H9 (cell line): ENCODE measurements at regions not wholly inside any gene's neighbourhood (a gene's known extent, or its start where the extent isn't known, plus 50 kb on each side); places are given as distances from the start of the nearest gene placed in this dataset.

Experiments used
- DNase-seq: peaks from one replicate; pipeline ENCODE4 v3.0.0-alpha.2; 2017
- H2AFZ ChIP-seq: one replicate; pipeline ENCODE4 v1.6.1; 2013; ENCODE audit warnings: mild to moderate bottlenecking, low read length, control low read depth, moderate library complexity
- H2AK5ac ChIP-seq: 2 replicates; pipeline ENCODE4 v1.6.1; 2013; ENCODE audit warnings: low read length, control low read depth, mixed read lengths; ENCODE audit not compliant: insufficient read length
- H2BK120ac ChIP-seq: one replicate; pipeline ENCODE4 v1.6.1; 2013; ENCODE audit warnings: low read depth, mild to moderate bottlenecking, low read length, control low read depth, inconsistent platforms; ENCODE audit not compliant: poor library complexity, severe bottlenecking
- H2BK12ac ChIP-seq: 2 replicates; pipeline ENCODE4 v1.6.1; 2013; ENCODE audit warnings: low read length, control low read depth, mixed read lengths, low read depth; ENCODE audit not compliant: insufficient read length
- H2BK15ac ChIP-seq: 2 replicates; pipeline ENCODE4 v1.6.1; 2013; ENCODE audit warnings: low read depth, low read length, control low read depth
- H2BK20ac ChIP-seq: one replicate; pipeline ENCODE4 v1.6.1; 2013; ENCODE audit warnings: low read depth, mild to moderate bottlenecking, low read length, control low read depth, inconsistent platforms; ENCODE audit not compliant: poor library complexity, severe bottlenecking
- H2BK5ac ChIP-seq: 2 replicates; pipeline ENCODE4 v1.6.1; 2013; ENCODE audit warnings: low read length, control low read depth, mixed read lengths; ENCODE audit not compliant: insufficient read length
- H3K14ac ChIP-seq: 2 replicates; pipeline ENCODE4 v1.6.1; 2013; ENCODE audit warnings: low read length, control low read depth; ENCODE audit not compliant: insufficient read depth
- H3K18ac ChIP-seq: 2 replicates; pipeline ENCODE4 v1.6.1; 2013; ENCODE audit warnings: low read depth, mild to moderate bottlenecking, mixed read lengths, low read length, control low read depth; ENCODE audit not compliant: insufficient read length
- H3K23ac ChIP-seq: 2 replicates; pipeline ENCODE4 v1.6.1; 2013; ENCODE audit warnings: low read length, control low read depth, mixed read lengths, low read depth; ENCODE audit not compliant: insufficient read length
- H3K23me2 ChIP-seq: 2 replicates; pipeline ENCODE4 v1.6.1; 2013; ENCODE audit warnings: low read depth, mild to moderate bottlenecking, mixed read lengths, low read length, control low read depth; ENCODE audit not compliant: insufficient read length, poor library complexity, severe bottlenecking
- H3K27ac ChIP-seq: 2 replicates; pipeline ENCODE4 v1.5.1; 2013; ENCODE audit warnings: low read length, control low read depth, mixed read lengths, low read depth; ENCODE audit not compliant: insufficient read length
- H3K27me3 ChIP-seq: 2 replicates; pipeline ENCODE4 v1.6.1; 2013; ENCODE audit warnings: low read length, control low read depth, inconsistent platforms; ENCODE audit not compliant: insufficient read depth
- H3K4ac ChIP-seq: 2 replicates; pipeline ENCODE4 v1.6.1; 2013; ENCODE audit warnings: low read depth, mild to moderate bottlenecking, control low read depth, inconsistent platforms, low read length, moderate library complexity
- H3K4me1 ChIP-seq: 2 replicates; pipeline ENCODE4 v1.6.1; 2013; ENCODE audit warnings: low read length, control low read depth, inconsistent platforms; ENCODE audit not compliant: insufficient read depth
- H3K4me2 ChIP-seq: 2 replicates; pipeline ENCODE4 v1.6.1; 2013; ENCODE audit warnings: low read length, control low read depth, mixed read lengths; ENCODE audit not compliant: insufficient read length, insufficient read depth
- H3K56ac ChIP-seq: 2 replicates; pipeline ENCODE4 v1.6.1; 2013; ENCODE audit warnings: low read depth, mild to moderate bottlenecking, mixed read lengths, low read length, control low read depth; ENCODE audit not compliant: insufficient read length
- H3K79me1 ChIP-seq: 2 replicates; pipeline ENCODE4 v1.6.1; 2013; ENCODE audit warnings: low read depth, mild to moderate bottlenecking, moderate library complexity, low read length, control low read depth, inconsistent platforms; ENCODE audit not compliant: insufficient read depth, poor library complexity, severe bottlenecking
- H3K79me2 ChIP-seq: 2 replicates; pipeline ENCODE4 v1.6.1; 2013; ENCODE audit warnings: low read length, control low read depth, inconsistent platforms; ENCODE audit not compliant: insufficient read depth
- H3K9ac ChIP-seq: 2 replicates; pipeline ENCODE4 v1.6.1; 2013; ENCODE audit warnings: low read length, control low read depth, mixed read lengths; ENCODE audit not compliant: insufficient read length; ENCODE audit errors: extremely low read depth
- H3K9me3 ChIP-seq: one replicate; pipeline ENCODE4 v1.6.1; 2013; ENCODE audit warnings: low read depth, low read length, inconsistent platforms; ENCODE audit not compliant: control insufficient read depth
- H3T11ph ChIP-seq: one replicate; pipeline ENCODE4 v1.6.1; 2013; ENCODE audit warnings: mild to moderate bottlenecking, low read length, control low read depth, inconsistent platforms
- H4K20me1 ChIP-seq: one replicate; pipeline ENCODE4 v1.6.1; 2013; ENCODE audit not compliant: control insufficient read depth, insufficient read length, insufficient read depth
- H4K5ac ChIP-seq: 2 replicates; pipeline ENCODE4 v1.6.1; 2013; ENCODE audit warnings: low read depth, mild to moderate bottlenecking, mixed read lengths, low read length, control low read depth; ENCODE audit not compliant: insufficient read length
- H4K8ac ChIP-seq: replicated peaks from 2 replicates; pipeline ENCODE4 v1.6.1; 2013; ENCODE audit warnings: low read length, control low read depth, mixed read lengths, low read depth; ENCODE audit not compliant: insufficient read length
- H4K91ac ChIP-seq: 2 replicates; pipeline ENCODE4 v1.6.1; 2013; ENCODE audit warnings: low read depth, mild to moderate bottlenecking, moderate library complexity, mixed read lengths, low read length, control low read depth; ENCODE audit not compliant: insufficient read length
- H3K27ac Mint-ChIP-seq, 3 experiments: 2 replicates in 2 of 3; 3 replicates in 1 of 3; pipeline ENCODE4 v1.8.0; 2020 to 2021; ENCODE audit warnings: mixed read lengths in 3 of 3, mild to moderate bottlenecking in 1 of 3, moderate library complexity in 1 of 3
- H3K27me3 Mint-ChIP-seq: 2 replicates; pipeline ENCODE4 v1.8.0; 2021; ENCODE audit warnings: low read depth, mild to moderate bottlenecking, moderate library complexity, mixed read lengths
- H3K36me3 Mint-ChIP-seq, 3 experiments: 2 replicates in 2 of 3; 3 replicates in 1 of 3; pipeline ENCODE4 v1.8.0; 2020 to 2021; ENCODE audit warnings: low read depth in 3 of 3, mixed read lengths in 3 of 3; ENCODE audit not compliant: insufficient read depth in 1 of 3
- H3K4me1 Mint-ChIP-seq, 2 experiments: 2 replicates each; pipeline ENCODE4 v1.8.0; 2020; ENCODE audit warnings: mixed read lengths in 2 of 2
- H3K4me3 Mint-ChIP-seq, 2 experiments: 2 replicates in 1 of 2; 3 replicates in 1 of 2; pipeline ENCODE4 v1.8.0; 2020 to 2021; ENCODE audit warnings: mild to moderate bottlenecking in 2 of 2, mixed read lengths in 2 of 2, moderate library complexity in 1 of 2
- H3K9me3 Mint-ChIP-seq, 2 experiments: 2 replicates in 1 of 2; 3 replicates in 1 of 2; pipeline ENCODE4 v1.8.0; 2020; ENCODE audit warnings: mild to moderate bottlenecking in 2 of 2, mixed read lengths in 2 of 2, moderate library complexity in 1 of 2
- CTCF ChIP-seq: fragments of 200-600 bp; sonication (generic); conservative IDR thresholded peaks from 3 replicates; pipeline ENCODE4 v1.8.0; 2021; ENCODE audit warnings: antibody characterized with exemption, mild to moderate bottlenecking
- WGBS: extraction: QIAGEN DNeasy Blood & Tissue Kit; methylation state at CpG from one replicate; pipeline ENCODE4 v1.1.7; 2013; ENCODE audit warnings: missing lambda C conversion rate, low lambda C conversion rate, mixed read lengths; ENCODE audit not compliant: insufficient read length; ENCODE audit errors: extremely low coverage; 5-methylcytosine and 5-hydroxymethylcytosine counted together

GRCh38 chr21:27648560-27648959 is 681.7 kb upstream of the ADAMTS5 start:
- Histone ChIP-seq H2BK20ac (no peak overlapping the region), H3K27me3 (no peaks in the 10 kb centered on the region), H3K9me3 (no peaks in the 10 kb centered on the region), H4K5ac (no peak overlapping the region), H3K4me1 (no peaks in the 10 kb centered on the region), H3K18ac (no peak overlapping the region), H3K9ac (no peak overlapping the region), H2BK12ac (no peak overlapping the region), H3K23me2 (no peaks in the 10 kb centered on the region), H3K4ac (no peak overlapping the region), H2BK120ac (no peak overlapping the region), H4K8ac (no peak overlapping the region), H2BK15ac (no peak overlapping the region), H3K27ac (no peak overlapping the region), H4K20me1 (no peaks in the 10 kb centered on the region), H3K14ac (no peak overlapping the region), H4K91ac (no peak overlapping the region), H2AFZ (no peak overlapping the region), H3K23ac (no peak overlapping the region), H2BK5ac (no peak overlapping the region), H3K79me1 (no peaks in the 10 kb centered on the region), H3K4me2 (no peak overlapping the region), H2AK5ac (no peak overlapping the region), H3T11ph (no peak overlapping the region), H3K56ac (no peak overlapping the region), H3K79me2 (no peaks in the 10 kb centered on the region)
- peaks cover 3 to 13% of the 10 kb centered on the region in 2 experiments; a peak in 2 of 5 replicates for H3K9me3 Mint-ChIP-seq
- no peaks in the 10 kb centered on the region; a peak in 1 of 4 replicates for H3K4me1 Mint-ChIP-seq
- peaks cover 0 to 4% (median 0%) of the 10 kb centered on the region in 3 experiments; a peak in 1 of 7 replicates for H3K36me3 Mint-ChIP-seq
- no peaks in the 10 kb centered on the region for H3K27me3 Mint-ChIP-seq
- no peak for DNase-seq
- H3K4me3 Mint-ChIP-seq = no peak overlapping the region
- WGBS = no CpG with 5 or more reads among the region's 1 CpG
- no peak overlapping the region for H3K27ac Mint-ChIP-seq
- TF ChIP-seq CTCF = no peak
